Body of pancreas (tissue), 4 donors: ENCODE measurements at regions not wholly inside any gene's neighbourhood (a gene's known extent, or its start where the extent isn't known, plus 50 kb on each side); places are given as distances from the start of the nearest gene placed in this dataset.

Experiments used
- ATAC-seq: fragments of 150-250 bp; one replicate; pipeline ENCODE4 v1.9.1; 2016
- DNase-seq, 4 donors: peaks; one replicate each; pipeline ENCODE4 v3.0.0-alpha.2; 2019
- H3K27ac ChIP-seq, 4 donors: fragments of 200-600 bp; sonication (generic); 1 replicate in 3 of 4; 2 replicates in 1 of 4; pipeline versions ENCODE4 v1.5.1 to v1.6.1; 2016 to 2019; ENCODE audit warnings: mild to moderate bottlenecking in 1 of 4, mixed read lengths in 1 of 4, moderate library complexity in 1 of 4
- H3K27me3 ChIP-seq, 2 donors: fragments of 200-600 bp; sonication (generic); one replicate each; pipeline ENCODE4 v1.6.0; 2016; ENCODE audit warnings: mild to moderate bottlenecking in 1 of 2
- H3K36me3 ChIP-seq, 2 donors: fragments of 200-600 bp; sonication (generic); replicated peaks in 1 of 2; 2 replicates each; pipeline ENCODE4 v1.5.1; 2016; ENCODE audit warnings: low read depth in 2 of 2; ENCODE audit not compliant: insufficient read depth in 1 of 2
- H3K4me1 ChIP-seq: fragments of 200-600 bp; sonication (generic); one replicate; pipeline ENCODE4 v1.6.0; 2016
- H3K4me3 ChIP-seq, 2 donors: fragments of 200-600 bp; sonication (generic); 1 replicate in 1 of 2; 2 replicates in 1 of 2; pipeline ENCODE4 v1.5.1; 2016 to 2019
- H3K9me3 ChIP-seq, 3 donors: fragments of 200-600 bp; sonication (generic); 1 replicate in 2 of 3; 2 replicates in 1 of 3; pipeline ENCODE4 v1.5.1; 2016
- CTCF ChIP-seq, 7 experiments: fragments of 450-650 bp in 4 of 7; fragments of 200-600 bp in 3 of 7; sonication (generic) in 3 of 7; IDR thresholded peaks; one replicate each; pipeline ENCODE4 v1.5.1; 2016 to 2019; ENCODE audit warnings: antibody characterized with exemption in 7 of 7
- POLR2A ChIP-seq, 3 donors: fragments of 450-650 bp; IDR thresholded peaks; one replicate each; pipeline ENCODE4 v1.6.1; 2016; ENCODE audit warnings: antibody characterized with exemption in 3 of 3, mild to moderate bottlenecking in 2 of 3
- WGBS, 2 donors: methylation state at CpG; one replicate each; pipeline ENCODE4 v1.1.5; 2017; 5-methylcytosine and 5-hydroxymethylcytosine counted together
- intact Hi-C: fragments of 100-400 bp; cut with DNase I; formaldehyde crosslinking; loops from one replicate; pipeline ENCODE4 v1.15.1; 2023

- DNase-seq = no peak
- intact Hi-C loops = no loop called here
- WGBS, 2 donors = 73 to 75% methylated on average over 9 of the region's 9 CpGs
Measured at GRCh38 chr9:108423433-108423832, 432.4 kb downstream of the ACTL7B start.

GRCh38 chr9:108419379-108419778, 436.4 kb downstream of the ACTL7B start:
- H3K27me3 ChIP-seq = no peaks in the 10 kb centered on the region
- intact Hi-C loops = no loop called here
- H3K4me1 ChIP-seq = no peaks in the 10 kb centered on the region
- ATAC-seq (no peak), DNase-seq (no peak)
- H3K27ac ChIP-seq = no peak overlapping the region
- TF ChIP-seq POLR2A (IDR thresholded peaks at IDR 0.05) = no peak
- no peak for TF ChIP-seq CTCF (IDR thresholded peaks at IDR 0.05)
- H3K9me3 ChIP-seq = no peaks in the 10 kb centered on the region
- H3K36me3 ChIP-seq = no peaks in the 10 kb centered on the region
- no peak overlapping the region for H3K4me3 ChIP-seq

More at GRCh38 chr9:108423433-108423832, 432.4 kb downstream of the ACTL7B start:
- ATAC-seq = no peak
- H3K4me3 ChIP-seq = no peak overlapping the region
- TF ChIP-seq POLR2A (IDR thresholded peaks at IDR 0.05) (no peak), CTCF (IDR thresholded peaks at IDR 0.05) (no peak)
- H3K9me3 ChIP-seq = no peaks in the 10 kb centered on the region
- H3K27ac ChIP-seq = no peak overlapping the region
- H3K36me3 ChIP-seq = no peaks in the 10 kb centered on the region
- no peaks in the 10 kb centered on the region for H3K27me3 ChIP-seq
- no peaks in the 10 kb centered on the region for H3K4me1 ChIP-seq

DNA sequence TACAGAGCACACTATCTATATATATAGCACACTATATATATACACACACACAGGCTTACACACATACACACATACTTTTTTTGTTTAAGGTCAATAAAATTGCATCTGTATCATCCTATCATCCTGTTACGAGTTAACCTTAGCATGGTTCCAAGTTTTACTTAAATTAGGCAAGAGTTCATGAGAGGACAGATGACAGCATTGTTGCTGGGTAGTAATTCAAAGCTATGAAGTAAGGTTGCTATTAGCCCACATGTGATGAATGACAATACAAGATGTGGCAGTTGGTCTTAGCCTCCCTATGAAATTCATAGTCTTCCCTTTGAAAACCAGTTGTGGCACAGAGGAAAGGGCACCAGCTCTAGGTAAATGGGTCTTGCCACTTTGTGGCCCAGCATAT, 438.1 kb downstream of the ACTL7B start:
- H3K27ac ChIP-seq = no peak overlapping the region
- no peaks in the 10 kb centered on the region for H3K9me3 ChIP-seq
- H3K36me3 ChIP-seq = no peaks in the 10 kb centered on the region
- no peak for TF ChIP-seq CTCF (IDR thresholded peaks at IDR 0.05)
- no peak for TF ChIP-seq POLR2A (IDR thresholded peaks at IDR 0.05)
- WGBS, 2 donors = 78 to 84% methylated on average over 1 of the region's 1 CpG
- DNase-seq (no peak), ATAC-seq (no peak)
- no peaks in the 10 kb centered on the region for H3K27me3 ChIP-seq
- no peak overlapping the region for H3K4me3 ChIP-seq
- intact Hi-C loops = no loop called here
- H3K4me1 ChIP-seq = no peaks in the 10 kb centered on the region

GRCh38 chr9:108417312-108417711, 438.5 kb downstream of the ACTL7B start:
- H3K4me1 ChIP-seq = no peaks in the 10 kb centered on the region

More at GRCh38 chr9:108417312-108417711, 438.5 kb downstream of the ACTL7B start:
- 95 to 97% methylated on average over 1 of the region's 1 CpG for WGBS, 2 donors
- ATAC-seq = no peak
- Histone ChIP-seq H3K27me3 (no peaks in the 10 kb centered on the region), H3K27ac (no peak overlapping the region), H3K4me3 (no peak overlapping the region), H3K36me3 (no peaks in the 10 kb centered on the region), H3K9me3 (no peaks in the 10 kb centered on the region)
- intact Hi-C loops = no loop called here
- TF ChIP-seq CTCF (IDR thresholded peaks at IDR 0.05) (no peak), POLR2A (IDR thresholded peaks at IDR 0.05) (no peak)
- DNase-seq = no peak
